ENCODE measurements at regions not wholly inside any gene's neighbourhood (a gene's known extent, or its start where the extent isn't known, plus 50 kb on each side); places are given as distances from the start of the nearest gene placed in this dataset.

GRCh38 chr3:177460047-177460446 lies 262.8 kb upstream of the TBL1XR1 start:
- TF ChIP-seq CTCF (IDR thresholded peaks at IDR 0.05 in 4 of 5, conservative IDR thresholded peaks at IDR 0.05 in 1 of 5) (no peak), POLR2A (IDR thresholded peaks at IDR 0.05) (no peak)
